ENCODE measurements at regions not wholly inside any gene's neighbourhood (a gene's known extent, or its start where the extent isn't known, plus 50 kb on each side); places are given as distances from the start of the nearest gene placed in this dataset.

DNA sequence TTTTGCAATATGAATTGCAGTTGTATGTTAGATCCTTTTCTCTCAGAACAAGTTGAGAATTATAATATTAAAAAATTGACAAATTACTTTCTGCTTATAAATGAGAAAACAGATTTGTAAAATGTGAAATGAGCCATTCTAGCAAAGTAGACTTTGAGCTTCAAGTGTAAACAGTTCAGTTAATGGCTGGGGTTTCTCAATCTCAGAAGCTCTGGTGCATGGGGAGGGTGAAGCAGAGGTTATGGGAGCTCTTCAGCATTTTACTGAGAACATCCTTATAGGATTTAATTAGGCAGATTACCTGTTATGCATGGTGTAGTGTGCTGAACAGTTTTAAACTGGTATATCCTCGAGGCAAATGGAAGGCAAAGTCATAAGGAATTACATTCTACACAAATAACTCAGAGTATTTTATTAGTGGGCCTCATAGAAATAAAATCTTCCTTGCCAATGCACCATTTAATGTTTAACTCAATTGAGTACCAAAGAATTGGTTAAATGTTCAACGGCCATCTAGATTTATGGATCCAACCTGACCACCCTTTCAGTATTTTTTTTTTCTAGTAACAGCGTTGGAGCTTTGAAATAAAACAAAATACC, 1143.6 kb upstream of the ADGRL2 start:
- TF ChIP-seq, protein P1, sequence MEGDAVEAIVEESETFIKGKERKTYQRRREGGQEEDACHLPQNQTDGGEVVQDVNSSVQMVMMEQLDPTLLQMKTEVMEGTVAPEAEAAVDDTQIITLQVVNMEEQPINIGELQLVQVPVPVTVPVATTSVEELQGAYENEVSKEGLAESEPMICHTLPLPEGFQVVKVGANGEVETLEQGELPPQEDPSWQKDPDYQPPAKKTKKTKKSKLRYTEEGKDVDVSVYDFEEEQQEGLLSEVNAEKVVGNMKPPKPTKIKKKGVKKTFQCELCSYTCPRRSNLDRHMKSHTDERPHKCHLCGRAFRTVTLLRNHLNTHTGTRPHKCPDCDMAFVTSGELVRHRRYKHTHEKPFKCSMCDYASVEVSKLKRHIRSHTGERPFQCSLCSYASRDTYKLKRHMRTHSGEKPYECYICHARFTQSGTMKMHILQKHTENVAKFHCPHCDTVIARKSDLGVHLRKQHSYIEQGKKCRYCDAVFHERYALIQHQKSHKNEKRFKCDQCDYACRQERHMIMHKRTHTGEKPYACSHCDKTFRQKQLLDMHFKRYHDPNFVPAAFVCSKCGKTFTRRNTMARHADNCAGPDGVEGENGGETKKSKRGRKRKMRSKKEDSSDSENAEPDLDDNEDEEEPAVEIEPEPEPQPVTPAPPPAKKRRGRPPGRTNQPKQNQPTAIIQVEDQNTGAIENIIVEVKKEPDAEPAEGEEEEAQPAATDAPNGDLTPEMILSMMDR (IDR thresholded peaks at IDR 0.05; ENCODE audit: low read length): no peak
- no peak for TF ChIP-seq EZH2 (IDR thresholded peaks at IDR 0.05; ENCODE audit: borderline replicate concordance, low read length)
